Right lobe of liver (tissue), 6 donors: ENCODE measurements at regions not wholly inside any gene's neighbourhood (a gene's known extent, or its start where the extent isn't known, plus 50 kb on each side); places are given as distances from the start of the nearest gene placed in this dataset.

Experiments used
- ATAC-seq, 4 donors: fragments of 200-7000 bp; cut with Tn5 transposase; one replicate each; pipeline ENCODE4 v1.9.1; 2020; ENCODE audit warnings: mild to moderate bottlenecking in 4 of 4, moderate library complexity in 4 of 4
- DNase-seq, 3 donors: peaks; one replicate each; pipeline ENCODE4 v3.0.0-alpha.2; 2020
- H3K27ac ChIP-seq, 3 donors: fragments of 200-600 bp; one replicate each; pipeline ENCODE4 v1.8.0; 2022
- H3K27me3 ChIP-seq, 2 donors: fragments of 200-600 bp; one replicate each; pipeline ENCODE4 v1.8.0; 2022
- H3K36me3 ChIP-seq, 4 donors: fragments of 200-600 bp; sonication (generic) in 1 of 4; one replicate each; pipeline versions ENCODE4 v1.5.1 to v1.8.0; 2017 to 2022; ENCODE audit warnings: control low read depth in 1 of 4
- H3K4me1 ChIP-seq, 4 donors: fragments of 200-600 bp; sonication (generic) in 1 of 4; one replicate each; pipeline versions ENCODE4 v1.5.1 to v1.8.0; 2017 to 2022; ENCODE audit warnings: control low read depth in 1 of 4
- H3K4me3 ChIP-seq, 3 donors: fragments of 200-600 bp; one replicate each; pipeline ENCODE4 v1.8.0; 2022
- H3K9me3 ChIP-seq, 4 donors: fragments of 200-600 bp; sonication (generic) in 1 of 4; one replicate each; pipeline versions ENCODE4 v1.5.1 to v1.8.0; 2017 to 2022; ENCODE audit warnings: control low read depth in 1 of 4
- CTCF ChIP-seq, 4 donors: fragments of 200-600 bp in 3 of 4; fragments of 450-650 bp in 1 of 4; IDR thresholded peaks; one replicate each; pipeline versions ENCODE4 v1.5.1 to v1.8.0; 2016 to 2022; ENCODE audit warnings: antibody characterized with exemption in 4 of 4, mild to moderate bottlenecking in 2 of 4
- POLR2A ChIP-seq: fragments of 450-650 bp; IDR thresholded peaks from one replicate; pipeline ENCODE4 v1.6.1; 2017; ENCODE audit warnings: antibody characterized with exemption, mild to moderate bottlenecking
- WGBS: methylation state at CpG from one replicate; pipeline ENCODE4 v1.1.6; 2018; ENCODE audit warnings: low coverage, low lambda C conversion rate; ENCODE audit not compliant: insufficient coverage; ENCODE audit errors: missing lambda C conversion rate; 5-methylcytosine and 5-hydroxymethylcytosine counted together
- intact Hi-C, 2 donors: fragments of 100-400 bp; cut with DNase I; formaldehyde crosslinking; loops; one replicate each; pipeline versions ENCODE4 v1.11.2 to v1.14.1; 2022
- donor health status: DM: no; HTN: yes; CAD: no.
- donor health status: DM: no; HTN: no; CAD: no.
- donor health status: DM: no; HTN: no; CAD: no.
- donor health status: DM: no; HTN: yes; CAD: no.
- donor health status: DM: no; HTN: yes; CAD: no.

- no peak overlapping the region for H3K4me3 ChIP-seq
- no peak for TF ChIP-seq POLR2A
- no peak for TF ChIP-seq CTCF (IDR thresholded peaks at IDR 0.05)
- ATAC-seq (no peak), DNase-seq (peak in 1 of 3 donors; percentile 6)
- intact Hi-C loops = no loop called here
- H3K9me3 ChIP-seq = no peaks in the 10 kb centered on the region
- no peaks in the 10 kb centered on the region for H3K4me1 ChIP-seq
- no peak overlapping the region for H3K27ac ChIP-seq
- no peaks in the 10 kb centered on the region for H3K27me3 ChIP-seq
- no CpG with 5 or more reads among the region's 5 CpGs for WGBS
- H3K36me3 ChIP-seq = no peaks in the 10 kb centered on the region
These were observed 57.9 kb upstream of the TTC34 start for GRCh38 chr1:2859219-2859880.

- TF ChIP-seq CTCF (IDR thresholded peaks at IDR 0.05) (no peak), POLR2A (no peak)
- DNase-seq = peak in 2 of 3 donors; percentile 6 to 24
- Histone ChIP-seq H3K27ac (no peak overlapping the region), H3K4me1 (no peaks in the 10 kb centered on the region), H3K27me3 (no peaks in the 10 kb centered on the region), H3K36me3 (no peaks in the 10 kb centered on the region), H3K9me3 (no peaks in the 10 kb centered on the region), H3K4me3 (no peak overlapping the region)
- intact Hi-C loops = no loop called here
- WGBS = 59% methylated on average over 5 of the region's 12 CpGs
- no peak for ATAC-seq
These were observed 58.5 kb upstream of the TTC34 start for GRCh38 chr1:2859881-2860430.

GRCh38 chr1:2860476-2861142, 59.1 kb upstream of the TTC34 start:
- DNase-seq (peak in 2 of 3 donors; percentile 17 to 48), ATAC-seq (no peak)
- Histone ChIP-seq H3K36me3 (no peaks in the 10 kb centered on the region), H3K9me3 (no peaks in the 10 kb centered on the region), H3K27ac (no peak overlapping the region), H3K4me3 (no peak overlapping the region), H3K27me3 (no peaks in the 10 kb centered on the region), H3K4me1 (no peaks in the 10 kb centered on the region)
- TF ChIP-seq CTCF (IDR thresholded peaks at IDR 0.05) (no peak), POLR2A (no peak)
- WGBS = 64% methylated on average over 3 of the region's 30 CpGs
- intact Hi-C loops = no loop called here

GRCh38 chr1:2861143-2861987, 59.9 kb upstream of the TTC34 start:
- Histone ChIP-seq H3K4me1 (no peaks in the 10 kb centered on the region), H3K9me3 (no peaks in the 10 kb centered on the region), H3K27me3 (no peaks in the 10 kb centered on the region), H3K4me3 (no peak overlapping the region), H3K27ac (no peak overlapping the region), H3K36me3 (no peaks in the 10 kb centered on the region)
- WGBS = 50% methylated on average over 2 of the region's 19 CpGs
- TF ChIP-seq POLR2A (no peak), CTCF (IDR thresholded peaks at IDR 0.05) (no peak)
- ATAC-seq = no peak
- peak in 2 of 3 donors; percentile 11 to 35 for DNase-seq
- intact Hi-C loops = no loop called here
